AG04449 (cell line): ENCODE measurements at regions not wholly inside any gene's neighbourhood (a gene's known extent, or its start where the extent isn't known, plus 50 kb on each side); places are given as distances from the start of the nearest gene placed in this dataset.
"Not testable (repeated sequence)": the region's sequence is repeated elsewhere in the genome, so short reads cannot be mapped to it uniquely, and the experiment has no call there.

Experiments
- CTCF ChIA-PET: fragments of 350-600 bp; formaldehyde crosslinking; extraction: SDS; loops from one replicate; lab custom pipeline; 2021; ENCODE audit warnings: antibody characterized with exemption; lab: Yijun Ruan, JAX
- POLR2A ChIA-PET: fragments of 400-600, 350-600 bp; formaldehyde crosslinking; extraction: SDS; loops from one replicate; lab custom pipeline; 2020; ENCODE audit warnings: antibody characterized with exemption, inconsistent platforms; lab: Yijun Ruan, JAX
- DNase-seq: peaks from one replicate; pipeline ENCODE4 v3.0.0-alpha.2; 2010; ENCODE audit warnings: low read depth, low spot score
- H3K4me3 ChIP-seq: 2 replicates; pipeline ENCODE4 v1.5.1; 2011; ENCODE audit warnings: low read depth, mild to moderate bottlenecking, control low read depth, low read length
- CTCF ChIP-seq: IDR thresholded peaks from one replicate; pipeline ENCODE4 v1.5.1; 2011; ENCODE audit warnings: mild to moderate bottlenecking, moderate library complexity, low read length, control low read depth, inconsistent platforms; ENCODE audit not compliant: insufficient read depth; ENCODE audit errors: missing control alignments

- POLR2A ChIA-PET, result no interaction called here
- CTCF ChIA-PET, result no interaction called here
Observed at GRCh38 chr5:44945743-44946142, 137.0 kb downstream of the MRPS30 start.

DNA sequence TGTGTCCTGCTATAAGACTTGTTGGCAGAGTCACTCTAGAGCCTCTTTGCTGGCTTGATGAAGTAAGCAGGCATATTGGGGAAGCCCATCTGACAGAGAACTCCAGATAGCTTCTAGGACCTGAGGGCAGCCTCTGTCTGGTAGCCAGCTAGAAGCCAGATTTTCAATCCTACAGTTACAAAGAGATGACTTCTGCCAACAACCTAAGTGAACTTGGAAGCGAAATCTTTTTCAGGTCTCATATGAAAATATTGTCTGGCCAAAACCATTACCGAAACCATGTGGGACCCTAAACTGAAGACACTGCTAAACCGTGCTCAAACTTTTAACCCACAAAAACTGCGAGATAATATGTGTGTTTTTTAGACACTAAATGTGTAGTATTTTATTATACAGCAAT lies 140.9 kb downstream of the MRPS30 start:
- CTCF ChIA-PET, result no interaction called here
- POLR2A ChIA-PET, result no interaction called here
- TF ChIP-seq CTCF, result no peak
- no peak overlapping the region for H3K4me3 ChIP-seq
- DNase-seq, result no peak

More at GRCh38 chr5:44945743-44946142, 137.0 kb downstream of the MRPS30 start:
- DNase-seq, result no peak
- no peak for TF ChIP-seq CTCF
- H3K4me3 ChIP-seq, result no peak overlapping the region

- no peak for DNase-seq
- TF ChIP-seq CTCF, result no peak
- ChIA-PET CTCF (no interaction called here), POLR2A (no interaction called here)
- no peak overlapping the region for H3K4me3 ChIP-seq
Observed at GRCh38 chr5:44951371-44951770, 142.6 kb downstream of the MRPS30 start.

DNA sequence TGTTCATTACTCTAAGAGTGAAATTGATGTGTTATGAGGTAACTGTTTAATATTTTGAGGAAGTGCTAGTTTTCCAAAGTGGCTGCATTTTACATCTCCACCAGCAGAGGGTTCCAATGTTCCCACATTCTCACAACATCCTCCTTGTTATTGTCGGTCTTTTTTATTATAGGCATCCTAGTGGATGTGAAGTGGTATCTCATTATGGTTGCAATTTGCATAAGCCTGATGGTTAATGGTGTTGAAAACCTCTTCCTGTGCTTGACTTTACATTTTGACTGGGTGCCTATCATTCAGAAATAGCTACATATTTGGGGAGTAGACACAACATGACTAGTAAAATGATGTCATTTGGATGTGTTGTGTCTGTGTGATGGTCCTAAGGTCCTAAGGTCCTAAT lies 143.6 kb downstream of the MRPS30 start:
- POLR2A ChIA-PET, result no interaction called here
- no peak for DNase-seq
- no peak overlapping the region for H3K4me3 ChIP-seq
- CTCF ChIA-PET, result no interaction called here
- TF ChIP-seq CTCF, result peak; percentile 22

GRCh38 chr5:44953078-44953477 lies 144.3 kb downstream of the MRPS30 start:
- ChIA-PET POLR2A (no interaction called here), CTCF (no interaction called here)
- TF ChIP-seq CTCF, result no peak
- DNase-seq, result no peak
- no peak overlapping the region for H3K4me3 ChIP-seq

GRCh38 chr5:44958943-44959454 lies 150.3 kb downstream of the MRPS30 start:
- H3K4me3 ChIP-seq, DNase-seq, POLR2A ChIA-PET, CTCF ChIA-PET: not testable (repeated sequence)

- ChIA-PET CTCF (no interaction called here), POLR2A (no interaction called here)
- no peak overlapping the region for H3K4me3 ChIP-seq
- no peak for TF ChIP-seq CTCF
- DNase-seq, result no peak
Observed at GRCh38 chr5:44969825-44970224, 161.1 kb downstream of the MRPS30 start.

- CTCF ChIA-PET, POLR2A ChIA-PET: not testable (repeated sequence)
Observed at GRCh38 chr5:44970963-44971362, 162.2 kb downstream of the MRPS30 start.

More at GRCh38 chr5:44970963-44971362, 162.2 kb downstream of the MRPS30 start:
- not testable (repeated sequence) for DNase-seq, H3K4me3 ChIP-seq
